GM10248 (cell line): ENCODE measurements at regions not wholly inside any gene's neighbourhood (a gene's known extent, or its start where the extent isn't known, plus 50 kb on each side); places are given as distances from the start of the nearest gene placed in this dataset.

ENCODE experiments used
- CTCF ChIA-PET: fragments of 300-600 bp; sonication (Branson Sonifier 250); formaldehyde crosslinking; extraction: SDS; loops from one replicate; lab custom pipeline; 2021; ENCODE audit warnings: antibody characterized with exemption; lab: Yijun Ruan, JAX
- POLR2A ChIA-PET: fragments of 350-650 bp; sonication (Branson Sonifier 250); formaldehyde crosslinking; extraction: SDS; loops from one replicate; lab custom pipeline; 2020; ENCODE audit warnings: antibody characterized with exemption; lab: Yijun Ruan, JAX
- DNase-seq: peaks from one replicate; pipeline ENCODE4 v3.0.0; 2012; ENCODE audit errors: extremely low spot score
- CTCF ChIP-seq: IDR thresholded peaks from 2 replicates; pipeline ENCODE4 v1.5.1; 2012; ENCODE audit warnings: mild to moderate bottlenecking, low read depth; ENCODE audit errors: extremely low read depth, missing control alignments, control extremely low read depth

- no peak for TF ChIP-seq CTCF
- CTCF ChIA-PET = no interaction called here
Observed at GRCh38 chr7:57375783-57376182, 74.2 kb upstream of the ZNF716 start.

GRCh38 chr7:57381581-57381980, 68.4 kb upstream of the ZNF716 start:
- TF ChIP-seq CTCF = no peak
- ChIA-PET POLR2A (no interaction called here), CTCF (no interaction called here)
- DNase-seq = no peak

More at GRCh38 chr7:57375783-57376182, 74.2 kb upstream of the ZNF716 start:
- POLR2A ChIA-PET = no interaction called here
- no peak for DNase-seq

GRCh38 chr7:57384380-57384779, 65.6 kb upstream of the ZNF716 start:
- no peak for TF ChIP-seq CTCF
- CTCF ChIA-PET = interaction anchor here (1.2 kb wide), 1 partner anchor 11 kb away, joined by 3 read pairs; no protein-coding TSS in a partner anchor
- POLR2A ChIA-PET = no interaction called here
- DNase-seq = no peak

GRCh38 chr7:57385668-57386067, 64.3 kb upstream of the ZNF716 start:
- DNase-seq = no peak
- ChIA-PET CTCF (no interaction called here), POLR2A (no interaction called here)
- TF ChIP-seq CTCF = no peak

GRCh38 chr7:57388761-57389160, 61.2 kb upstream of the ZNF716 start:
- DNase-seq = no peak
- POLR2A ChIA-PET = no interaction called here
- TF ChIP-seq CTCF = no peak
- CTCF ChIA-PET = no interaction called here

GRCh38 chr7:57398548-57398947, 51.4 kb upstream of the ZNF716 start:
- no peak for DNase-seq
- TF ChIP-seq CTCF = no peak
- CTCF ChIA-PET = no interaction called here
- POLR2A ChIA-PET = no interaction called here

GRCh38 chr7:57399251-57399940, 50.6 kb upstream of the ZNF716 start:
- ChIA-PET CTCF (no interaction called here), POLR2A (no interaction called here)
- no peak for DNase-seq
- TF ChIP-seq CTCF = no peak
